Naive thymus-derived CD8-positive, alpha-beta T cell (primary cell): ENCODE measurements at regions not wholly inside any gene's neighbourhood (a gene's known extent, or its start where the extent isn't known, plus 50 kb on each side); places are given as distances from the start of the nearest gene placed in this dataset.

Experiments
- ATAC-seq, 2 donors: fragments of 150-1000 bp; cut with Tn5 transposase in 1 of 2; sonication (Bioruptor Pico), chemical (Tn5 transposase) in 1 of 2; 1 replicate in 1 of 2; 2 replicates in 1 of 2; pipeline ENCODE4 v1.10.0; 2021; ENCODE audit warnings: mild to moderate bottlenecking in 2 of 2, moderate library complexity in 2 of 2
- POLR2A ChIA-PET: fragments of 350-600 bp; sonication (Branson Sonifier 250); formaldehyde crosslinking; loops from one replicate; lab custom pipeline; 2021; ENCODE audit warnings: antibody characterized with exemption; lab: Charles Lee
- DNase-seq, 10 donors: peaks; one replicate each; pipeline versions ENCODE4 v3.0.0 to v3.0.0-alpha.2; 2020 to 2022
- H3K27ac Mint-ChIP-seq, 10 donors: one replicate each; pipeline ENCODE4 v1.8.0; 2020 to 2022; ENCODE audit warnings: mild to moderate bottlenecking in 10 of 10, mixed read lengths in 10 of 10, moderate library complexity in 4 of 10, inconsistent platforms in 1 of 10
- H3K27me3 Mint-ChIP-seq, 5 donors: one replicate each; pipeline ENCODE4 v1.8.0; 2021 to 2022; ENCODE audit warnings: mixed read lengths in 5 of 5
- H3K36me3 Mint-ChIP-seq, 3 donors: one replicate each; pipeline ENCODE4 v1.8.0; 2020 to 2022; ENCODE audit warnings: mixed read lengths in 3 of 3, mild to moderate bottlenecking in 2 of 3, inconsistent platforms in 1 of 3
- H3K4me1 Mint-ChIP-seq, 4 donors: one replicate each; pipeline ENCODE4 v1.8.0; 2021 to 2022; ENCODE audit warnings: mixed read lengths in 4 of 4
- H3K4me3 Mint-ChIP-seq, 10 donors: one replicate each; pipeline ENCODE4 v1.8.0; 2020 to 2022; ENCODE audit warnings: mild to moderate bottlenecking in 10 of 10, mixed read lengths in 10 of 10, moderate library complexity in 6 of 10, inconsistent platforms in 1 of 10
- H3K9me3 Mint-ChIP-seq, 9 donors: one replicate each; pipeline ENCODE4 v1.8.0; 2020 to 2022; ENCODE audit warnings: mixed read lengths in 9 of 9, mild to moderate bottlenecking in 3 of 9, inconsistent platforms in 1 of 9, moderate library complexity in 1 of 9

DNA sequence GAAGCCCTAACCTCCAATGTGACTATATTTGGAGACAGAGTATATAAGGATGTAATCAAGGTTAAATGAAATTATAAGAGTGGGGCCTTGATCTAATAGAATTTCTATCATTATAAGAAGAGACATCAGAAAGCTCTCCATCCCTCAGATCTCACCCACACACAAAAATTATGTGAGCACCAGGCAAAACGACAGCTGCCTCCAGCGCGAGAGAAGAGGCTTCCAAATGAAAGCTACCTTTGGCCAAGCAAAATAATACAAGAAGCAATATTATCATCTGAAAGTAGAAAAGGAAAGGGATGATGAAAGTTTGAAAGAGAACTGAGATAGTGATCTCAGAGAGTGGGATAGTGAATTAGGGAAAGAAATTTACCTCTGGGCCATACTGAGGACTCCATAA is 1192.5 kb downstream of the NXPH1 start:
- Mint-ChIP-seq H3K4me1 (no peaks in the 10 kb centered on the region), H3K36me3 (no peaks in the 10 kb centered on the region), H3K9me3 (peaks cover 0 to 19% (median 2%) of the 10 kb centered on the region in 9 donors), H3K27ac (no peak overlapping the region), H3K4me3 (no peak overlapping the region), H3K27me3 (no peaks in the 10 kb centered on the region)
- POLR2A ChIA-PET, result no interaction called here
- DNase-seq (no peak), ATAC-seq (no peak)

DNA sequence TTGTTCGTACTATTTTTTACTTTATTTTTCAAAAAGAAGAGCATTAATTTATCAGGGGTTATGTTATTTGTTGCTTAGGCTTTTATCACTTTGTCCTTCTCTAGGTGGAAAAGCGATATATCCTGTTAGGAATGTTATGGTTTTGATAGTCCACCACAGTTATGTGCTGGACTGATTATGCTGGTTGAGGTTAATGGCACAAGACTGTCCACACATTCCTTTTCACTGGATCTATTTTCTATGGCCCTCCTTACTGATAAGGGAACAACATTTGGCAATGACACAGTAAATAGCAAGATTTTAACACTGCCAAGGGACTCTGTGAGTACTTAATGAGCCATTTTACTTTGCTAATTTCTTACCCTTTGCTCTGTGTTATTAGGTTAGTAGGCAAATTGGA is 1212.3 kb downstream of the NXPH1 start:
- ATAC-seq, result no peak
- Mint-ChIP-seq H3K36me3 (no peaks in the 10 kb centered on the region), H3K27ac (no peak overlapping the region), H3K9me3 (peaks cover 0 to 4% (median 0%) of the 10 kb centered on the region in 9 donors), H3K4me1 (no peaks in the 10 kb centered on the region), H3K4me3 (no peak overlapping the region), H3K27me3 (no peaks in the 10 kb centered on the region)
- no peak for DNase-seq
- POLR2A ChIA-PET, result no interaction called here

DNA sequence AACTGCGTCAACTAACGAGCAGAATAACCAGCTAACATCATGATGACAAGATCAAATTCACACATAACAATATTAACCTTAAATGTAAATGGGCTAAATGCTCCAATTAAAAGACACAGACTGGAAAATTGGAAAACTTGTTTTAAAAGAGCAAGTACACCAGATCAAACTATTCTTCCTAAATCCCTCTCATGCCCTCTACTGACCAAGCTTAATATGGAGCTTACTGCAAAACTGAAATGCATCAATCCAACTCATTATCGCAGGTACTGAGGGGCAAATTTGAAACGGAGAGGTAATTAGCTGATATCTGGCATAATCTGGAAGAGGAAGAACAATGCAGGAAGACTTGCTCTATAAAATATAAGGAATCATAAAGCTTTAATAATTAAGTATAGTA is 1223.8 kb downstream of the NXPH1 start:
- ATAC-seq (no peak), DNase-seq (no peak)
- Mint-ChIP-seq H3K36me3 (no peaks in the 10 kb centered on the region), H3K4me1 (no peaks in the 10 kb centered on the region), H3K27ac (no peak overlapping the region), H3K9me3 (peaks cover 2 to 24% (median 11%) of the 10 kb centered on the region in 9 donors), H3K4me3 (no peak overlapping the region), H3K27me3 (no peaks in the 10 kb centered on the region)
- POLR2A ChIA-PET, result no interaction called here

DNA sequence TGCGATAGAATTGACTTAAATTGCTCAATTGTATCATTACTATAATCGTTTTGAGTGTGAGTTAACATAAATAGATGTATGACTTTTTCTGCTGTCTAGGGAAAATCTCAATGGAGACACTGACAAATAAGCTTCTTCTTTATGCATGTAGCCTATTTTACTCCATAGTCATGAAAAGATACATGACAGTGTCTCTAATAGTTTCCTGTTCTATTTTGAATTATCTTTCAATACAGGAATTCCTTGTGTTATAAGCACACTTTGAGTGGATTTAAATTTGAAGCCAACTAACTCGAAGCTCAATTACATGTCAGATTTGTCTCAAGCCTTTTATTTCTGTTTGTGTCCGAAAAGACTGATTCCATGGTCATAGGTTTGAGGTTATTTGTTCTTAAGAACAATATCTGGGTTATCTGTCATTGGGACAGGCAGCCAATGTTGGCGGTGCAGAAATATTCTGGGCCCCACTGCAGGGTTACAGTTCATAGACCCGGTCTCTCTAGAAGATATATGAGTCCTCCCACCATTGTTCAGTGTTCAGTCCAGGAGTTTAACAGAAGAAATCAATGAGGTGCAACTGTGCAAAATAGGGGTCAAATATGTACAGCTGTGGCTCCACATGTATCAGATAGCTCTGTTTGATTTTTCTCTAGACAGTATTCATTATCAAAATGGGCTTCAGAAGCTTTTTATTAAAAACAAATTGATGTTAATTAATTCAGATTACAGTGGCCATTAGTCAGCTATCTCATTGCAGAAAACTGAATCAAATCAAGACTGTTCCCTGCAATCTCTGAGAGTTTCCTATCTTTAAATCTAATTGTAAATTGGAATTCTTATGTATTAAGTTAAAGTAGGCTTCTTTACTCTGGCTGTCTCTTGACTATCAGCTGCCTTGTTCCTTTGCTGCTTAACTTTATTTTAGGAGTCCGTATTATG is 1238.8 kb downstream of the NXPH1 start:
- POLR2A ChIA-PET, result no interaction called here
- Mint-ChIP-seq H3K4me3 (no peak overlapping the region), H3K36me3 (no peaks in the 10 kb centered on the region), H3K27ac (no peak overlapping the region), H3K27me3 (no peaks in the 10 kb centered on the region), H3K4me1 (no peaks in the 10 kb centered on the region), H3K9me3 (peaks cover 0 to 11% (median 5%) of the 10 kb centered on the region in 9 donors)
- ATAC-seq (no peak), DNase-seq (no peak)

DNA sequence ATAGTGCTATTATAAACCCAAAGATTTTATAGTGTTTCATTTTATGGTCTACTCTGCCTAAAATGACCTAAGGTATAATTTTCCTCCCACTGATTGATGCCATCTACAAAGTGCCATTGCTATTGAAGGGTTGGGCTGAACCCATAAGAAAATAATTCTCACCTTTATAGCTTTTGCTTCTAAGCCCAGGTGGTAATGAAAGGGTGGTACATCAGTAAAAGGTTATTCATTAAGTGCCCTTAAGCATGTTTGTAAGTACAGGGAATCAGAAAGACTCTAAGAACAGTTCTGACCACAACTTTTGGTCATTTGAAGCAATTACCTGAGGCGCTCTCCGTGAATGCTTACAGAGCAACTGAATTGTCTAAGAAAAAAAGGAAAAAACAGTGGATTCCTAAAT is 1247.3 kb downstream of the NXPH1 start:
- no peaks in the 10 kb centered on the region for H3K27me3 Mint-ChIP-seq
- POLR2A ChIA-PET, result no interaction called here

DNA sequence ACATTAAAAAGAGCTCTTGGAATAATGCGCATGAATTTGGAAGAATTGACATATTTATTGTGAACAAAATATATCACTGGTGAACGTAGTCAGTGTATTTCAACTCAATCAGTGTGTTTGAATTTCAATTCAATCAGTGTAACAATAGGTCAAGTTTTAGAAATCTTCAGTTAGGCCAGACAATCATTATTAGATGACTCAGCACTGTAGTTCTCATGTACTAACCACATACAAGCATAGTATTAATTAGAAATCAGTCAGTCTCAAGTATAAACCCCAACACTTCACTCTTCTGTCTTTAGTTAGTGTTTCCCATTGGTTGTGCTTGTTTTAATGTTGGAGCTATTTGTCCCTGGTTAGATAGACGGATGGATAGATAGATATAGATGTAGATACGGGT is 1247.9 kb downstream of the NXPH1 start:
- no peak for DNase-seq
- H3K36me3 Mint-ChIP-seq, result no peaks in the 10 kb centered on the region
- H3K9me3 Mint-ChIP-seq, result peaks cover 0 to 14% (median 8%) of the 10 kb centered on the region in 9 donors
- H3K27me3 Mint-ChIP-seq, result no peaks in the 10 kb centered on the region
- H3K4me1 Mint-ChIP-seq, result no peaks in the 10 kb centered on the region
- H3K4me3 Mint-ChIP-seq, result no peak overlapping the region
- no peak overlapping the region for H3K27ac Mint-ChIP-seq
- no peak for ATAC-seq
- POLR2A ChIA-PET, result no interaction called here

More for the DNA sequence above, 1247.3 kb downstream of the NXPH1 start:
- DNase-seq (no peak), ATAC-seq (no peak)
- no peaks in the 10 kb centered on the region for H3K36me3 Mint-ChIP-seq
- H3K9me3 Mint-ChIP-seq, result peaks cover 0 to 14% (median 8%) of the 10 kb centered on the region in 9 donors
- no peaks in the 10 kb centered on the region for H3K4me1 Mint-ChIP-seq
- H3K27ac Mint-ChIP-seq, result no peak overlapping the region
- no peak overlapping the region for H3K4me3 Mint-ChIP-seq

DNA sequence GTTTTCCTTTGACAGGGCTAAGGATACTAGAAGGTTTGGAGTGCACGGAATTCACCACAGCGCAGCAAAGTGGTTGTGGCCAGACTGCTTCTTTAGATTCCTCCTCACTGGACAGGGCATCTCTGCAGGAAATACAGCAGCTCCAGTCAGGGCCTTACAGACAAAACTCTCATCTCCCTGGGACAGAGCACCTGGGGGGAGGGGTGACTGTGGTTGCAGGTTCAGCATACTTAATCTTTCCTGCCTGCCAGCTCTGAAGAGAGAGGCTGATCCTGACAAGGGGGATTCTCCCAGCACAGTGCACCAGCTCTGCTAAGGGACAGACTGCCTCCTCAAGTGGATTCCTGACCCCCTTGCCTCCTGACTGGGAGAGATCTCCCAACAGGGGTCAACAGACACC is 1257.9 kb downstream of the NXPH1 start:
- Mint-ChIP-seq H3K27ac (no peak overlapping the region), H3K27me3 (no peaks in the 10 kb centered on the region)

DNA sequence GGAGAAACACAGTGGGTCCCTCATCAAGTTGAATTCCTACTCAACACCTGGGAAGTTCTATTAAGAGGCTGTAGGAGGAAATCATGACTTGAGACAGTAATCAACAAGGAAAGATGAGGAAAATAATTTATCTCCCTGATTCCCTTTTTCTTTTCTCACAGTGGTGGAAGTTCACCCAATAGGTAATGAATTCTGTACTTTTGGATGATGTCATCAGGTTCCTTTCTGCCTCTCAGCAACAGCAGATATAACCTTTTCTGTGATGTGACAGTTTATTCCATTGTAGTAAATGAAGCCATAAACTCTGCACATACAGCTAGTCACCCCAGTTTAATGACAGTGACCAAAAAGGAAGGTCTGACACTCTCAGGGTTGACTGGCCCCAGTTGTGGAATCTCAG is 1265.0 kb downstream of the NXPH1 start:
- Mint-ChIP-seq H3K27me3 (no peaks in the 10 kb centered on the region), H3K27ac (no peak overlapping the region), H3K9me3 (peaks cover 0 to 21% (median 2%) of the 10 kb centered on the region in 9 donors), H3K4me3 (no peak overlapping the region), H3K4me1 (no peaks in the 10 kb centered on the region), H3K36me3 (no peaks in the 10 kb centered on the region)
- no peak for ATAC-seq
- DNase-seq, result no peak
- POLR2A ChIA-PET, result no interaction called here

More for the DNA sequence above, 1257.9 kb downstream of the NXPH1 start:
- Mint-ChIP-seq H3K4me3 (no peak overlapping the region), H3K36me3 (no peaks in the 10 kb centered on the region), H3K9me3 (peaks cover 0 to 11% (median 8%) of the 10 kb centered on the region in 9 donors), H3K4me1 (no peaks in the 10 kb centered on the region)
- ATAC-seq (no peak), DNase-seq (no peak)
- POLR2A ChIA-PET, result no interaction called here

DNA sequence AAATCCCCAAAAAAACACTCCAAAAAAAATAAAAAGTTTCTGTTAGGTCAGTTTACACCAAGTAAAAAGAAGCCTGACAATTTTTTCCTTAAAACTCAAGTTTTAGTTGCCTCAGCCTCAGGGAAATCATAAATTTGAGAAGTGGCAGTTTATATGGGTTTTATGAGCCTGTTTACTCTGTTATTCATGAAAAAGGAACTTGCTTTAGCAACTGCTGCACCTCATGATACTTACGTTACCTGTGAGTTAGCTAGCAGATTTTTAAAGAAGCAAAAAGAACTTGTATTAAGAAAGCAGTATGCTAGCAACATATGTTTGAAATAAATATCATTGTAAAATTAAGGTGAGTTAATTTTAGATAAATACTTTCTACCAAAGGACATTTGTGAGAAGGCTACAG is 1264.5 kb upstream of the PHF14 start:
- POLR2A ChIA-PET, result no interaction called here
- no peak overlapping the region for H3K27ac Mint-ChIP-seq
- no peak overlapping the region for H3K4me3 Mint-ChIP-seq
- H3K27me3 Mint-ChIP-seq, result no peaks in the 10 kb centered on the region
- no peaks in the 10 kb centered on the region for H3K36me3 Mint-ChIP-seq
- no peak for ATAC-seq
- H3K4me1 Mint-ChIP-seq, result no peaks in the 10 kb centered on the region
- DNase-seq, result no peak
- peaks cover 0 to 9% (median under 1%) of the 10 kb centered on the region in 9 donors for H3K9me3 Mint-ChIP-seq

DNA sequence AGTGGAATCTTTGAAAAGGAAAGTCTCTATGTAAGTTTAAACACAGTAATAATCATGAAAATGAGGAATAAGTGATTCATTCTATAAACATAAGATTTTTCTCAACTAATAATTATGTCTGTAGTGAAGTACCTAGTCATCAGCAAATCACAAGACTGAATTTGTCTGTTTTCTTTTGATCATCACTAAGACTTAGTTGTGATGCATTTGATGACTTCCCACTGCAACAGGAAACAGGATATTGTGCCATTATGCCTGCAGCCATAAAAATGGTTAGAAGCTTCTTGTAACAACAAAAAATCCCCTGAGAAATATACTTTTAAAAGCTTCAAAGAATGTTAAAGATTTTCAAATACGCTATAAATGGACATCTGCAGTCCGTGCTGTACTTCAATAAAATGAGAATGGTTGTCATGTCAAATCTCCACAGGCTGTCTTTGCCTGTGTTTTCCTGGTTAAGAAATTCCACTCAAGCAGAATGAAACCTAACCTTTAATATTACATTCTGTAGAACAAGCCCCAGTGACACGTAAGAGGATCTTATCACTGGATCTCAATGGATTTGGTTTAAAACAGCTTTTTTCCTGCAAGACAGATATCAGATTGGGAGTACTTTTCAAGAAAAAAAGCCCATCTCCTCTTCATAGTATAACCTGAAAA is 1262.3 kb upstream of the PHF14 start:
- DNase-seq, result no peak
- Mint-ChIP-seq H3K9me3 (peaks cover 0 to 17% (median 1%) of the 10 kb centered on the region in 9 donors), H3K4me1 (no peaks in the 10 kb centered on the region), H3K36me3 (no peaks in the 10 kb centered on the region), H3K4me3 (no peak overlapping the region), H3K27ac (no peak overlapping the region), H3K27me3 (no peaks in the 10 kb centered on the region)
- POLR2A ChIA-PET, result no interaction called here
- no peak for ATAC-seq

DNA sequence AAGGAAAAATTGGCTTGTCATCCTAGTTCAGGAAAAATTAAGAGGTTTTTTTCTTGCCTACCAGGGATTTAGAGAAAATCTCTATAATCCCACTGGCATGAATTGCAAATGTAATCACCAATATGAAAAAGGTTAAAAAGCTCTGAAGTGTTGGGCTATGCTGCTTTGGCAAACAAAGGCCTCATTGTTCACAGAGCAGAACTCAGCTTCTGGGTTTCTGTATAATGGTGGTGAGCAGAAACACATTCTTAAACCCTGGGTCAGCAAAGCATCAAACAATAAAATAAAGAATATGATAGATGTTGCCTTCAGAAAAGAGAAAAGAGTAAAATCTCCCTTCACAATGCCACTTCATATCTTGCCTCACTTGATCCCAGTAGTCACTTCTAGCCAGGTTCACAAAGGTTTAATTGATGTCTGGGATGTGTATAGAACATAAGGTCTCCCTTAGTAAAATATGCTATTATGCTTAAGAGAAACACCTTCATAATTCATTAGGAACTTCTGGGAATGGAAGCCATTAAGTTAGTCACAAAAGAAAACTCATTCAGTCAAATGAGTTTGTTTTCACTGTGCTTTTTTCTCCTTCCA is 1255.5 kb upstream of the PHF14 start:
- POLR2A ChIA-PET, result no interaction called here
- no peaks in the 10 kb centered on the region for H3K36me3 Mint-ChIP-seq
- ATAC-seq (no peak), DNase-seq (no peak)
- H3K27me3 Mint-ChIP-seq, result no peaks in the 10 kb centered on the region
- no peak overlapping the region for H3K4me3 Mint-ChIP-seq
- H3K4me1 Mint-ChIP-seq, result no peaks in the 10 kb centered on the region
- no peak overlapping the region for H3K27ac Mint-ChIP-seq
- H3K9me3 Mint-ChIP-seq, result peaks cover 2 to 11% (median 6%) of the 10 kb centered on the region in 9 donors

DNA sequence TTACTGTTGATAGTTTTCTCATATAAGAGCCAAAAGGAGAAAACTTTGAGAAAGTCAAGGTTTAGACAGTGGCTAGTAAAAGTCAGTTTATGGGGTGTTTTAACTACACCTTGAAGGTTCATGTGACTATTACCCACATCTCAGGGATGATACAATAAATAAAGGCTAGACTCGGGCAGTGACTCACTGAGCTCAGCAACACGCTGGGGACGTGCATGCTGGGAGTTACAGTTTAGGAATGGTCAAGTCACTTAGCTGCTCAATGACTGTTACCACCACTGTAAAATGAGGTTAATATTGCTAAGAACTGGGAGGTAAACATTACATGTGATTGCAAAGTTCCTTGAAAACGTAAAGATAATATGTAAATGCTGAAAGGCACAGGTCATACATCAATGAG is 1254.4 kb upstream of the PHF14 start:
- no peaks in the 10 kb centered on the region for H3K36me3 Mint-ChIP-seq
- H3K4me3 Mint-ChIP-seq, result no peak overlapping the region
- POLR2A ChIA-PET, result no interaction called here
- no peaks in the 10 kb centered on the region for H3K4me1 Mint-ChIP-seq
- DNase-seq (no peak), ATAC-seq (no peak)
- no peak overlapping the region for H3K27ac Mint-ChIP-seq
- no peaks in the 10 kb centered on the region for H3K27me3 Mint-ChIP-seq
- peaks cover 2 to 11% (median 6%) of the 10 kb centered on the region in 9 donors for H3K9me3 Mint-ChIP-seq

DNA sequence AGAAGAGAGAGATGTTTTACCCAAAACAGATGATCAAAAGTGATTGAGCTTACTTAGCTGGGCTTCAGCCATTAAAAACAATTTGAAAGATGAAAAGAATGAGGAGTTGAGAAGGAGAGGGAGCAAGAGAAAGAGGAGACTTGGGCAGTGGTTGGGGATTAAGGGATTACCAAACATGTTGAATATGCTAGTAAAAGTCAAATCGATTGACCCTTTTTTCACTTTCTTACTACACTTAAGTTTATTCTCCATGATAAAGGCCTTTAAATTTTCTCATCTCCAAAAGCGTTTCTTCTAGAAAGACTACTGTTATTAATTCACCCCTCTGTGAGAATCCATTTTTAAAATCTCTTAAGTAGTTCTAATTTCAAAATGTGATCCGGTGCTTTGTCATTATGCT is 1254.0 kb upstream of the PHF14 start:
- H3K4me1 Mint-ChIP-seq, result no peaks in the 10 kb centered on the region
- no peak for ATAC-seq

More for the DNA sequence above, 1254.0 kb upstream of the PHF14 start:
- Mint-ChIP-seq H3K9me3 (peaks cover 2 to 11% (median 6%) of the 10 kb centered on the region in 9 donors), H3K27me3 (no peaks in the 10 kb centered on the region), H3K36me3 (no peaks in the 10 kb centered on the region), H3K4me3 (no peak overlapping the region), H3K27ac (no peak overlapping the region)
- DNase-seq, result no peak
- POLR2A ChIA-PET, result no interaction called here
